Hepatocyte (in vitro differentiated cells): ENCODE measurements at regions not wholly inside any gene's neighbourhood (a gene's known extent, or its start where the extent isn't known, plus 50 kb on each side); places are given as distances from the start of the nearest gene placed in this dataset.

ENCODE experiments used
- DNase-seq: peaks from one replicate; pipeline ENCODE4 v3.0.0-alpha.2; 2016; ENCODE audit warnings: low spot score
- H2AFZ ChIP-seq: fragments of 200-600 bp; sonication (generic); 2 replicates; pipeline ENCODE4 v1.6.0; 2016; ENCODE audit warnings: antibody characterized with exemption, mild to moderate bottlenecking
- H3K27ac ChIP-seq: fragments of 200-600 bp; sonication (generic); 2 replicates; pipeline ENCODE4 v1.5.1; 2016; ENCODE audit warnings: mild to moderate bottlenecking
- H3K27me3 ChIP-seq: fragments of 200-600 bp; sonication (generic); 2 replicates; pipeline ENCODE4 v1.6.1; 2016
- H3K36me3 ChIP-seq: fragments of 200-600 bp; sonication (generic); replicated peaks from 2 replicates; pipeline ENCODE4 v1.5.1; 2016; ENCODE audit warnings: low read depth; ENCODE audit not compliant: insufficient read depth
- H3K4me1 ChIP-seq: fragments of 200-600 bp; sonication (generic); 2 replicates; pipeline ENCODE4 v1.5.1; 2016; ENCODE audit warnings: mild to moderate bottlenecking, moderate library complexity; ENCODE audit not compliant: insufficient read depth
- H3K4me2 ChIP-seq: fragments of 200-600 bp; sonication (generic); 2 replicates; pipeline ENCODE4 v1.6.0; 2016
- H3K4me3 ChIP-seq: fragments of 200-600 bp; sonication (generic); 2 replicates; pipeline ENCODE4 v1.5.1; 2016; ENCODE audit warnings: mild to moderate bottlenecking
- H3K79me2 ChIP-seq: fragments of 200-600 bp; sonication (generic); 2 replicates; pipeline ENCODE4 v1.6.0; 2017; ENCODE audit warnings: mild to moderate bottlenecking
- H3K9me2 ChIP-seq: fragments of 200-600 bp; sonication (generic); replicated peaks from 2 replicates; pipeline ENCODE4 v1.6.0; 2017; ENCODE audit warnings: mild to moderate bottlenecking; ENCODE audit not compliant: insufficient read depth
- H3K9me3 ChIP-seq: fragments of 200-600 bp; sonication (generic); 2 replicates; pipeline ENCODE4 v1.5.1; 2016; ENCODE audit warnings: low read depth, mild to moderate bottlenecking
- H4K20me1 ChIP-seq: fragments of 200-600 bp; sonication (generic); 2 replicates; pipeline ENCODE4 v1.6.0; 2016; ENCODE audit warnings: mild to moderate bottlenecking; ENCODE audit not compliant: insufficient read depth, poor library complexity, severe bottlenecking
- EZH2 ChIP-seq: fragments of 200-600 bp; sonication (generic); IDR thresholded peaks from 2 replicates; pipeline ENCODE4 v1.6.1; 2016; ENCODE audit warnings: antibody characterized with exemption, mild to moderate bottlenecking, borderline replicate concordance
- EZH2phosphoT487 ChIP-seq: fragments of 200-600 bp; sonication (generic); IDR thresholded peaks from one replicate; pipeline ENCODE4 v1.6.1; 2018; ENCODE audit warnings: antibody characterized with exemption, mild to moderate bottlenecking, low read depth, moderate library complexity; ENCODE audit not compliant: unreplicated experiment, severe bottlenecking
- WGBS: methylation state at CpG from one replicate; pipeline ENCODE4 v1.1.6; 2016; ENCODE audit warnings: low lambda C conversion rate; ENCODE audit errors: missing lambda C conversion rate; 5-methylcytosine and 5-hydroxymethylcytosine counted together
- TF ChIP-seq, protein P1 (sequence below): fragments of 200-600 bp; sonication (generic); IDR thresholded peaks from 2 replicates; pipeline ENCODE4 v1.5.1; 2016; ENCODE audit warnings: antibody characterized with exemption, mild to moderate bottlenecking; ENCODE audit not compliant: poor library complexity

DNA sequence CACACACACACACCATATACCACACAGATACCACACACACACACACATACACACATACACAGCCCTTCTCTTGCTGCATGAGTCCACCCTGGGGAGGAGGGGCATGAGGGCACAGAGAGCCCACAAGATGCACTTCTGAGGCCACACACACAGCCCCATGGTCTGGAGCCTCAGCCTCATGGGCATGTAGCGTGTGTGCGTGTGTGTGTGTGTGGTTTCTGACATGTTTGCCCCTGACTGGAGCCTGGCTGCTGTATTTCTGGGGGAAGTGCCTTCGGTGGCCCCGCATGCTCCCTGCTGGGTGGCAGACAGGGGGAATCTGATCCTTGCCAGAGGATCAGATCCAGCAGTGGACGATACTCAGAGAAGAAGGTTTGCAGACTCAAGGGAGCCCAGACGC lies 97.0 kb upstream of the PRR5 start:
- Histone ChIP-seq H4K20me1 (no peaks in the 10 kb centered on the region), H3K27me3 (no peaks in the 10 kb centered on the region), H3K36me3 (no peaks in the 10 kb centered on the region), H3K4me1 (no peaks in the 10 kb centered on the region), H3K4me3 (no peak overlapping the region), H2AFZ (no peak overlapping the region), H3K9me3 (no peaks in the 10 kb centered on the region), H3K79me2 (no peaks in the 10 kb centered on the region), H3K9me2 (no peaks in the 10 kb centered on the region), H3K27ac (no peak overlapping the region), H3K4me2 (no peak overlapping the region)
- WGBS, result 71% methylated on average over 6 of the region's 6 CpGs
- no peak for DNase-seq
- TF ChIP-seq, protein P1, sequence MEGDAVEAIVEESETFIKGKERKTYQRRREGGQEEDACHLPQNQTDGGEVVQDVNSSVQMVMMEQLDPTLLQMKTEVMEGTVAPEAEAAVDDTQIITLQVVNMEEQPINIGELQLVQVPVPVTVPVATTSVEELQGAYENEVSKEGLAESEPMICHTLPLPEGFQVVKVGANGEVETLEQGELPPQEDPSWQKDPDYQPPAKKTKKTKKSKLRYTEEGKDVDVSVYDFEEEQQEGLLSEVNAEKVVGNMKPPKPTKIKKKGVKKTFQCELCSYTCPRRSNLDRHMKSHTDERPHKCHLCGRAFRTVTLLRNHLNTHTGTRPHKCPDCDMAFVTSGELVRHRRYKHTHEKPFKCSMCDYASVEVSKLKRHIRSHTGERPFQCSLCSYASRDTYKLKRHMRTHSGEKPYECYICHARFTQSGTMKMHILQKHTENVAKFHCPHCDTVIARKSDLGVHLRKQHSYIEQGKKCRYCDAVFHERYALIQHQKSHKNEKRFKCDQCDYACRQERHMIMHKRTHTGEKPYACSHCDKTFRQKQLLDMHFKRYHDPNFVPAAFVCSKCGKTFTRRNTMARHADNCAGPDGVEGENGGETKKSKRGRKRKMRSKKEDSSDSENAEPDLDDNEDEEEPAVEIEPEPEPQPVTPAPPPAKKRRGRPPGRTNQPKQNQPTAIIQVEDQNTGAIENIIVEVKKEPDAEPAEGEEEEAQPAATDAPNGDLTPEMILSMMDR, result no peak
- TF ChIP-seq EZH2phosphoT487 (no peak), EZH2 (no peak)

DNA sequence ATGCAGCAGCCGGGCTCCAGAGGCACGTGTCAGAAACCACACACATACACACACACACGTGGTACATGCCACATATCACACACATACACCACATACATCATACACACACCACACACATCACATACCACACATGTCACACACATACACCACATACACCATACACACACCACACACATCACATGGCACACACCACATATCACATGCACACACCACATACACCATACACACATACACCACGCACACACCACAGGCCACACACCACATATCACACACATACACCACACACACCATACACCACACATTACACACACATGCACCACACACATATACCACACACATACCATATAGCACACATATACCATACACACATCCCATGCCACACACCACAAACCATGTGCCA lies 97.5 kb upstream of the PRR5 start:
- Histone ChIP-seq H2AFZ (no peak overlapping the region), H3K4me2 (no peak overlapping the region), H3K27ac (no peak overlapping the region), H3K36me3 (no peaks in the 10 kb centered on the region), H3K4me1 (no peaks in the 10 kb centered on the region), H3K9me2 (no peaks in the 10 kb centered on the region), H3K27me3 (no peaks in the 10 kb centered on the region), H3K4me3 (no peak overlapping the region), H3K79me2 (no peaks in the 10 kb centered on the region), H4K20me1 (no peaks in the 10 kb centered on the region), H3K9me3 (no peaks in the 10 kb centered on the region)
- 93% methylated on average over 4 of the region's 4 CpGs for WGBS
- DNase-seq, result no peak
- TF ChIP-seq, protein P1, result no peak
- TF ChIP-seq EZH2 (no peak), EZH2phosphoT487 (no peak)

DNA sequence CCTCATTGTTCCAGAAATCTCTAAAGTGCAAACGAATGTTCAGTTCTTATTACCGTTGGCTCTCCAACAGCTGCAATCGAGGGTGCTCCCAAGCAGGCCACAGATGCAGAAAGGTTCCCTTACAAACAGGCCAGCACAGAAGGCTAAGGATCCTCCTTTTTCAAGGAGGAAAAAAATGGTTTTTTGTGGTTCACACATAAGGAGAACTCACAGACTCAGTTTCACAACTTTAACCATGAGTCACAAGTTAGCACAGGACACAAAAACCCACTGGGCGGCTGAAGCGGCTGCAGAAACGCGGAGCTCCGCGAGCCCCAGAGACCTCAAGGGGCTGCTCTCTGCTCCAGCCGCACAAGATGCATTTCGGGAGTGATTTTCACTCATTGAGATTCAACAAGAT lies 98.2 kb upstream of the PRR5 start:
- no peaks in the 10 kb centered on the region for H3K79me2 ChIP-seq
- H3K27ac ChIP-seq, result no peak overlapping the region
- H3K4me1 ChIP-seq, result no peaks in the 10 kb centered on the region
- H3K4me3 ChIP-seq, result no peak overlapping the region
- no peaks in the 10 kb centered on the region for H3K36me3 ChIP-seq
- no peak for DNase-seq
- 92% methylated on average over 11 of the region's 11 CpGs for WGBS
- no peak overlapping the region for H3K4me2 ChIP-seq
- no peaks in the 10 kb centered on the region for H4K20me1 ChIP-seq
- TF ChIP-seq EZH2 (no peak), EZH2phosphoT487 (no peak)
- TF ChIP-seq, protein P1, result no peak
- no peaks in the 10 kb centered on the region for H3K9me2 ChIP-seq
- no peaks in the 10 kb centered on the region for H3K9me3 ChIP-seq
- H3K27me3 ChIP-seq, result no peaks in the 10 kb centered on the region
- no peak overlapping the region for H2AFZ ChIP-seq

DNA sequence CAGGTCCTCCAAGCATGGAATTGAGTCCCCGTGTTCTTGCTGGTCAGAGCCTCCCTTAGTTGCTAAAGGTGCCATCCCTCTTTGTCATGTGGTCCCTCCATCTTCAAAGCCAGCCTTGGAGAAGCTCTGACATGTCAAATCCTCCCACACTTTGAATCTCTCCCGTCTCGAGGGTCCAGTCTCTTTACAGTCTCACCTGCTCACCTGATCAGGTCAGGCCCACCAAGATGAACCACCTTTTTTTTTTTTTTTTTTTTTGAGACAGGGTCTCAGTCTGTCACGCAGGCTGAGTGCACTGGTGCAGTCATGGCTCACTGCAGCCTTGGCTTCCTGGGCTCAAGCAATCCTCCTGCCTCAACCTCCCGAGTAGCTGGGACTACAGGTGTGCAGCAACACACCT lies 100.3 kb upstream of the PRR5 start:
- Histone ChIP-seq H3K27me3 (no peaks in the 10 kb centered on the region), H3K4me3 (no peak overlapping the region), H3K36me3 (no peaks in the 10 kb centered on the region), H3K79me2 (no peaks in the 10 kb centered on the region), H3K4me1 (no peaks in the 10 kb centered on the region), H3K9me2 (no peaks in the 10 kb centered on the region), H2AFZ (no peak overlapping the region), H3K27ac (no peak overlapping the region), H4K20me1 (no peaks in the 10 kb centered on the region), H3K9me3 (no peaks in the 10 kb centered on the region), H3K4me2 (no peak overlapping the region)
- DNase-seq, result no peak
- TF ChIP-seq, protein P1, result no peak
- TF ChIP-seq EZH2phosphoT487, result no peak
- TF ChIP-seq EZH2, result no peak
- 96% methylated on average over 5 of the region's 5 CpGs for WGBS
